GM12878 (cell line): ENCODE measurements at regions not wholly inside any gene's neighbourhood (a gene's known extent, or its start where the extent isn't known, plus 50 kb on each side); places are given as distances from the start of the nearest gene placed in this dataset.

Experiments used
- ATAC-seq: fragments of 200-7000 bp; cut with Tn5 transposase; 3 replicates; pipeline ENCODE4 v1.9.1; 2020; ENCODE audit warnings: mild to moderate bottlenecking, moderate library complexity
- BruUV-seq: library from RNA; stranded (reverse); fragments of 400-500 nt; replicated peaks from 2 replicates; lab custom pipeline; 2021; lab: Mats Ljungman, UMichigan
- CTCF ChIA-PET: fragments of 300-600 bp; sonication (Branson Sonifier 250); formaldehyde crosslinking; extraction: SDS; loops from one replicate; lab custom pipeline; 2021; ENCODE audit warnings: inconsistent platforms; lab: Yijun Ruan, JAX
- POLR2A ChIA-PET: fragments of 350-600 bp; formaldehyde crosslinking; extraction: SDS; loops from one replicate; lab custom pipeline; 2021; ENCODE audit warnings: inconsistent platforms; lab: Charles Lee
- RAD21 ChIA-PET: fragments of 300-600 bp; sonication (Branson Sonifier 250); formaldehyde crosslinking; loops from one replicate; lab custom pipeline; 2023; ENCODE audit warnings: antibody characterized with exemption; ENCODE audit not compliant: unreplicated experiment; lab: Charles Lee
- SMC1A ChIA-PET: fragments of 300-600 bp; sonication (Branson Sonifier 250); formaldehyde crosslinking; loops from one replicate; lab custom pipeline; 2023; ENCODE audit not compliant: unreplicated experiment, uncharacterized antibody; lab: Charles Lee
- DNase-seq: peaks from one replicate; pipeline ENCODE4 v3.0.0-alpha.2; 2011; ENCODE audit warnings: low read depth, low spot score
- FAIRE-seq: peaks from 3 replicates; lab custom pipeline; 2011; peaks lifted over from hg19 to GRCh38; lab: Jason Lieb, UNC
- H2AFZ ChIP-seq: 2 replicates; pipeline ENCODE4 v1.6.0; 2011; ENCODE audit warnings: low read depth, low read length, control low read depth; ENCODE audit not compliant: control insufficient read depth
- H3K27ac ChIP-seq: 2 replicates; pipeline ENCODE4 v1.5.1; 2011; ENCODE audit warnings: control low read depth; ENCODE audit not compliant: control insufficient read depth, insufficient read depth
- H3K27me3 ChIP-seq, 2 experiments: replicated peaks in 1 of 2; 2 replicates each; pipeline versions ENCODE4 v1.6.0 to v1.6.1; 2011; ENCODE audit warnings: low read length in 1 of 2; ENCODE audit not compliant: control insufficient read depth in 2 of 2, insufficient read depth in 2 of 2
- H3K36me3 ChIP-seq, 2 experiments: 2 replicates each; pipeline ENCODE4 v1.5.1; 2011; ENCODE audit warnings: low read length in 1 of 2; ENCODE audit not compliant: control insufficient read depth in 2 of 2, insufficient read depth in 2 of 2
- H3K4me1 ChIP-seq: 2 replicates; pipeline ENCODE4 v1.6.1; 2011; ENCODE audit warnings: mild to moderate bottlenecking, low read length, moderate library complexity, mixed read lengths; ENCODE audit not compliant: control insufficient read depth, insufficient read depth
- H3K4me2 ChIP-seq: 2 replicates; pipeline ENCODE4 v1.6.0; 2011; ENCODE audit warnings: control low read depth; ENCODE audit not compliant: control insufficient read depth, insufficient read depth
- H3K4me3 ChIP-seq: fragments of 200-600 bp; sonication (generic); 2 replicates; pipeline ENCODE4 v1.5.1; 2016
- H3K79me2 ChIP-seq: 2 replicates; pipeline ENCODE4 v1.6.0; 2011; ENCODE audit warnings: low read length; ENCODE audit not compliant: control insufficient read depth, insufficient read depth
- H3K9ac ChIP-seq: 2 replicates; pipeline ENCODE4 v1.8.0; 2011; ENCODE audit warnings: low read length, control low read depth, mixed read lengths; ENCODE audit not compliant: control insufficient read depth, insufficient read depth
- H3K9me3 ChIP-seq: replicated peaks from 3 replicates; pipeline ENCODE4 v1.5.1; 2011; ENCODE audit warnings: mild to moderate bottlenecking, low read length; ENCODE audit not compliant: control insufficient read depth, insufficient read depth
- H4K20me1 ChIP-seq: 2 replicates; pipeline ENCODE4 v1.6.0; 2011; ENCODE audit not compliant: control insufficient read depth, insufficient read depth
- BHLHE40 ChIP-seq, 2 experiments: fragments of 450-650 bp in 1 of 2; IDR thresholded peaks; 2 replicates each; pipeline ENCODE4 v1.6.1; 2011 to 2017; ENCODE audit warnings: low read depth in 2 of 2, borderline replicate concordance in 1 of 2, improper control_type of control experiment in 1 of 2, low read length in 1 of 2, mild to moderate bottlenecking in 1 of 2
- CBFB ChIP-seq: IDR thresholded peaks from 2 replicates; pipeline ENCODE4 v1.6.1; 2016; ENCODE audit warnings: antibody characterized with exemption, low read depth
- ELK1 ChIP-seq: IDR thresholded peaks from 2 replicates; pipeline ENCODE4 v1.6.1; 2012; ENCODE audit warnings: low read depth, low read length, improper control_type of control experiment
- FOS ChIP-seq: IDR thresholded peaks from 3 replicates; pipeline ENCODE4 v1.6.1; 2011; ENCODE audit warnings: borderline replicate concordance; ENCODE audit not compliant: insufficient read length; ENCODE audit errors: extremely low read depth
- HCFC1 ChIP-seq: fragments of 150-350 bp; IDR thresholded peaks from 2 replicates; pipeline ENCODE4 v1.6.1; 2014; ENCODE audit warnings: low read length
- MTA2 ChIP-seq: fragments of 450-650 bp; IDR thresholded peaks from 2 replicates; pipeline ENCODE4 v1.6.1; 2016; ENCODE audit warnings: low read depth, mild to moderate bottlenecking, moderate library complexity
- NKRF ChIP-seq: fragments of 450-650 bp; conservative IDR thresholded peaks from 2 replicates; pipeline ENCODE4 v1.6.1; 2017; ENCODE audit warnings: mild to moderate bottlenecking, moderate library complexity
- PAX8 ChIP-seq: fragments of 450-650 bp; IDR thresholded peaks from 2 replicates; pipeline ENCODE4 v1.6.1; 2017; ENCODE audit warnings: mild to moderate bottlenecking, moderate library complexity
- POLR2A ChIP-seq: IDR thresholded peaks from 2 replicates; pipeline ENCODE4 v1.6.1; 2011; ENCODE audit warnings: low read depth, mild to moderate bottlenecking, low read length
- RUNX3 ChIP-seq: IDR thresholded peaks from 2 replicates; pipeline ENCODE4 v1.6.1; 2012; ENCODE audit warnings: low read length, inconsistent platforms
- SMAD1 ChIP-seq: fragments of 450-650 bp; IDR thresholded peaks from 2 replicates; pipeline ENCODE4 v1.6.1; 2018; ENCODE audit warnings: mild to moderate bottlenecking, low read depth; ENCODE audit not compliant: partially characterized antibody
- SUZ12 ChIP-seq: fragments of 200-600 bp; sonication (generic); IDR thresholded peaks from one replicate; pipeline ENCODE4 v1.6.1; 2018; ENCODE audit warnings: antibody characterized with exemption, mild to moderate bottlenecking; ENCODE audit not compliant: unreplicated experiment
- TAF1 ChIP-seq: IDR thresholded peaks from 2 replicates; pipeline ENCODE4 v1.6.1; 2011; ENCODE audit warnings: mild to moderate bottlenecking, low read depth, low read length, borderline replicate concordance
- TARDBP ChIP-seq: IDR thresholded peaks from 2 replicates; pipeline ENCODE4 v1.6.1; 2016; ENCODE audit warnings: borderline replicate concordance
- ZBTB40 ChIP-seq: fragments of 450-650 bp; IDR thresholded peaks from 2 replicates; pipeline ENCODE4 v1.6.1; 2016; ENCODE audit warnings: mild to moderate bottlenecking, moderate library complexity, borderline replicate concordance
- ZNF217 ChIP-seq: fragments of 450-650 bp; IDR thresholded peaks from 2 replicates; pipeline ENCODE4 v1.6.1; 2017; ENCODE audit warnings: antibody characterized with exemption, mild to moderate bottlenecking
- ZNF274 ChIP-seq: IDR thresholded peaks from one replicate; pipeline ENCODE4 v1.8.0; 2011; ENCODE audit not compliant: insufficient read length, insufficient read depth
- WGBS: methylation state at CpG from one replicate; pipeline ENCODE4 v1.1.6; 2016; ENCODE audit warnings: low lambda C conversion rate; ENCODE audit not compliant: insufficient replicate concordance, insufficient coverage; ENCODE audit errors: missing lambda C conversion rate; 5-methylcytosine and 5-hydroxymethylcytosine counted together
- in situ Hi-C: fragments of 300-500 bp; cut with MboI; formaldehyde crosslinking; loops from 9 replicates; pipeline ENCODE4 v1.14.3; 2018; ENCODE audit warnings: mixed read lengths
- intact Hi-C: fragments of 100-400 bp; cut with micrococcal nuclease; formaldehyde crosslinking; loops from one replicate; pipeline ENCODE4 v1.14.2; 2022; ENCODE audit not compliant: unreplicated experiment

- intact Hi-C loops (no loop called here), in situ Hi-C loops (no loop called here)
- no peaks in the 10 kb centered on the region for H3K36me3 ChIP-seq
- BruUV-seq = no TSS peak
- WGBS = 87% methylated on average over 3 of the region's 3 CpGs
- RAD21 ChIA-PET = no interaction called here
- POLR2A ChIA-PET = no interaction called here
- H3K4me1 ChIP-seq = no peaks in the 10 kb centered on the region
- H4K20me1 ChIP-seq = no peaks in the 10 kb centered on the region
- CTCF ChIA-PET = no interaction called here
- ATAC-seq (no peak), FAIRE-seq (no peak), DNase-seq (no peak)
- H3K4me2 ChIP-seq = no peak overlapping the region
- TF ChIP-seq ZNF274 (no peak), NKRF (no peak), SMAD1 (no peak), ZNF217 (no peak), CBFB (no peak), HCFC1 (no peak), SUZ12 (no peak), TARDBP (no peak), FOS (no peak), ELK1 (no peak), ZBTB40 (no peak), RUNX3 (no peak), POLR2A (no peak), PAX8 (no peak), MTA2 (no peak), TAF1 (no peak), BHLHE40 (IDR thresholded peaks at IDR 0.05; ENCODE audit: borderline replicate concordance in 1 of 2, low read depth in 2 of 2, low read length in 1 of 2) (no peak)
- SMC1A ChIA-PET = no interaction called here
- H3K9ac ChIP-seq = no peak overlapping the region
- no peaks in the 10 kb centered on the region for H3K27me3 ChIP-seq
- no peak overlapping the region for H2AFZ ChIP-seq
- no peaks in the 10 kb centered on the region for H3K9me3 ChIP-seq
- no peaks in the 10 kb centered on the region for H3K79me2 ChIP-seq
- H3K27ac ChIP-seq = no peak overlapping the region
- no peak overlapping the region for H3K4me3 ChIP-seq
Observed at GRCh38 chr10:53699684-53700083, 927.1 kb upstream of the MBL2 start.
